ENCODE measurements at regions not wholly inside any gene's neighbourhood (a gene's known extent, or its start where the extent isn't known, plus 50 kb on each side); places are given as distances from the start of the nearest gene placed in this dataset.

DNA sequence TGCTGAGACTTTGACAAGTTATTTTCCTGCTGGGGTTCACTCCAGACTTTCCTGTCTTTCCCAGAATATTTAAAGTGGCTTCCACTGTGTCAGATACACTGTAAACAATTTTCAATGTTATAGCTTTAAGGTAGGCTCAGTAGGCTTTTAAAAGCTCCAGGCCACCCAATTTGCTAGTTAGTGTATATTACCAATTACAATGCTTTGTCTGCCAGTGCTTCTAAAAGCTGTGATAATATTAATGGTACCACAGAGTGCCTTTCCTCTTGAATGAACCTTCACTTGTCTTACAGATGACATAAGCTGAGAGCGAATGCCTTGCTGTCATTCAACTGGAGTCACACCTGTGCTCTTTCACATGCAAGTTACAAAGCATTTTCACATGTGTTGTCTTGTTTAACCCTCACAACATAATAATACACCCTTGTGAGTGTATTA is 239.7 kb upstream of the HTR2A start:
- TF ChIP-seq EZH2phosphoT487 (IDR thresholded peaks at IDR 0.05; ENCODE audit: insufficient read depth, low read depth) (no peak), EZH2 (IDR thresholded peaks at IDR 0.05; ENCODE audit: insufficient read depth, poor library complexity, severe bottlenecking) (no peak)
